Neural progenitor cell (in vitro differentiated cells): ENCODE measurements at regions not wholly inside any gene's neighbourhood (a gene's known extent, or its start where the extent isn't known, plus 50 kb on each side); places are given as distances from the start of the nearest gene placed in this dataset.

Experiments
- CTCF ChIP-seq: fragments of 200-600 bp; sonication (generic); IDR thresholded peaks from 2 replicates; pipeline ENCODE4 v1.5.1; 2017; ENCODE audit warnings: antibody characterized with exemption, mild to moderate bottlenecking
- EZH2 ChIP-seq: fragments of 200-600 bp; sonication (generic); IDR thresholded peaks from 2 replicates; pipeline ENCODE4 v1.6.1; 2017; ENCODE audit warnings: antibody characterized with exemption, mild to moderate bottlenecking, moderate library complexity

GRCh38 chr12:106006382-106006781 is 132.4 kb downstream of the NUAK1 start:
- no peak for TF ChIP-seq CTCF
- TF ChIP-seq EZH2 = no peak
